Subcutaneous abdominal adipose tissue (tissue), 5 donors: ENCODE measurements at regions not wholly inside any gene's neighbourhood (a gene's known extent, or its start where the extent isn't known, plus 50 kb on each side); places are given as distances from the start of the nearest gene placed in this dataset.

Source experiments
- H3K27ac ChIP-seq: one replicate; pipeline ENCODE4 v1.7.0; 2013; ENCODE audit warnings: low read depth, mild to moderate bottlenecking, inconsistent platforms, low read length, moderate library complexity
- H3K27me3 ChIP-seq, 5 donors: one replicate each; pipeline ENCODE4 v1.7.0; 2013; ENCODE audit warnings: low read length in 5 of 5, inconsistent platforms in 1 of 5; ENCODE audit not compliant: control insufficient read depth in 5 of 5, insufficient read depth in 4 of 5
- H3K36me3 ChIP-seq, 5 donors: one replicate each; pipeline ENCODE4 v1.7.0; 2013; ENCODE audit warnings: low read length in 5 of 5; ENCODE audit not compliant: control insufficient read depth in 5 of 5, insufficient read depth in 5 of 5
- H3K4me1 ChIP-seq, 5 donors: one replicate each; pipeline ENCODE4 v1.7.0; 2013; ENCODE audit warnings: low read length in 5 of 5, mild to moderate bottlenecking in 3 of 5, moderate library complexity in 1 of 5; ENCODE audit not compliant: control insufficient read depth in 5 of 5, insufficient read depth in 5 of 5
- H3K4me3 ChIP-seq, 5 donors: one replicate each; pipeline ENCODE4 v1.7.0; 2013; ENCODE audit warnings: low read length in 5 of 5, low read depth in 1 of 5
- H3K9ac ChIP-seq, 5 donors: one replicate each; pipeline ENCODE4 v1.7.0; 2013; ENCODE audit warnings: low read length in 5 of 5, mild to moderate bottlenecking in 4 of 5, moderate library complexity in 3 of 5
- H3K9me3 ChIP-seq, 5 donors: one replicate each; pipeline ENCODE4 v1.7.0; 2013; ENCODE audit warnings: low read length in 5 of 5; ENCODE audit not compliant: control insufficient read depth in 5 of 5
- donor health status: healthy.
- donor health status: healthy.
- donor health status: healthy.
- donor health status: healthy.
- donor health status: healthy.

GRCh38 chr3:187913617-187914033 lies 168.4 kb upstream of the BCL6 start:
- H3K36me3 ChIP-seq, result no peaks in the 10 kb centered on the region
- no peak overlapping the region for H3K9ac ChIP-seq
- H3K27ac ChIP-seq, result no peak overlapping the region
- H3K9me3 ChIP-seq, result no peaks in the 10 kb centered on the region
- no peak overlapping the region for H3K4me3 ChIP-seq
- peaks cover 0 to 48% (median 27%) of the 10 kb centered on the region in 5 donors for H3K4me1 ChIP-seq
- no peaks in the 10 kb centered on the region for H3K27me3 ChIP-seq

DNA sequence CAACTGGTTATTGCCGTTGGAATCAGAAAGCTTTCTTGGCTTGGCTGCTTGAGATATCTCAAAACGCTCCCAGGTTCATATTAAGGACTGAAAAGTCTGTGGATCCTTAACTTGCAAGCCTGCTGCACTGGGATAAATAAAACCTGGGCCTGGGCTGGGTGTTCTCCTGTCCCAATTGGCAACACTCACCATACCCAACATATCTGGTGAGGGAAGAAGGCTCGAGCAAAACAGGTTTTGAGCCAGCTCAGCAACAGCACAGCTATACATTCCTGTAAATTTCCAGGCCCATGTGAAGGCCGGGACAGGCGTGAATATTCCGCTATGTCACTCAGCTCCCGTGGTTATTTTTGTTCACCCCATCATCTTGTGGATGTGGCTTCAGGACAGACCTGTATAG lies 169.0 kb upstream of the BCL6 start:
- peaks cover 0 to 48% (median 27%) of the 10 kb centered on the region in 5 donors for H3K4me1 ChIP-seq
- no peaks in the 10 kb centered on the region for H3K27me3 ChIP-seq
- no peak overlapping the region for H3K9ac ChIP-seq
- H3K9me3 ChIP-seq, result no peaks in the 10 kb centered on the region
- H3K4me3 ChIP-seq, result peak overlapping the region in 1 of 5 donors; percentile 5
- no peak overlapping the region for H3K27ac ChIP-seq
- no peaks in the 10 kb centered on the region for H3K36me3 ChIP-seq

DNA sequence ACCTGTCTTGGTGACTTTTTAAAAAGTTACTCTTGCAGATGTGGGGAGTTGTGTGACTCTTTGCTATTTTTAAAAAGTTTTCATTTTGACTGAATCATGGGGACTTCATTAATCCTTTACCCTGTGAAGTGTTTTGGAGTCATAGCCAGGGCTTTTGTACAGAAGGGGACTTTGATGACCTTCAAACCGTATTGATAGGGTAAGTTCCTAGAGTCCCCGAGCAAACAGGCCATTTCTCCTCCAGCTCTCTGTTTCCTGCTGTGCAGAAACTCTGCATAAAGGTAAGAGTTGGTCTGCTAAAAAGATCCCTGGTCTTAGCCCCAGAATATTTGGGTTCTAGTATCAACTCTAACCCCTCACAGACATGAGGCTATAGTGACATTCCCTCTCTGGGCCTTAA lies 170.8 kb upstream of the BCL6 start:
- no peak overlapping the region for H3K27ac ChIP-seq
- H3K4me3 ChIP-seq, result no peak overlapping the region
- H3K9ac ChIP-seq, result no peak overlapping the region
- H3K9me3 ChIP-seq, result no peaks in the 10 kb centered on the region
- no peaks in the 10 kb centered on the region for H3K36me3 ChIP-seq
- peaks cover 0 to 52% (median 31%) of the 10 kb centered on the region in 5 donors for H3K4me1 ChIP-seq
- H3K27me3 ChIP-seq, result no peaks in the 10 kb centered on the region

DNA sequence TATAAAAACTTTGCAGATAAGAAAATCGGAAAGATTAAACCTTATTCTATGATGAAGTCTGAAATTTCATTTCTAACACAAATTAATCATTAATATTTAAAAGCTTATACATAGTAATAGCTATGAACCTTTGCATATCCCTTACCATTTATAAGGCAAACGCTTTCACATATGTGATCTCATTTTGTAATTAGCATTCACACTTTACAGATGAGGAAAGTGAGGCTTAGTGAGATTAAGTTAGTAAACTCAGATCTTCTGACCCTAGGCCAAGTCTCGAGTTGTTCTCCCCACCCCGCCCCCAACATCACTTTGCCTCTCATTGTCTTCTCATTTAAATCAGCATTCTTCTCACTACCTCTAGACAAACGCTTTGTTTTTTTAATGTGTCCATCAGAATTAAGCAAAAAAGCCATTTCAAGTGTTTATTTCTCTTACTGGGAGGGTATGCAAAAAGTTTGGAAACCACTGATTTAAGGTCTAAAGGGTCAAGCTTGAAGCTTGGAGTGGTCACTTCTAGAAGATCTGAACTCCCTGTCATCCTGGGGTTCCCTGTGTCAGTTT lies 172.9 kb upstream of the BCL6 start:
- H3K9ac ChIP-seq, result no peak overlapping the region
- no peaks in the 10 kb centered on the region for H3K36me3 ChIP-seq
- H3K4me1 ChIP-seq, result peaks cover 0 to 38% (median 25%) of the 10 kb centered on the region in 5 donors
- H3K27ac ChIP-seq, result no peak overlapping the region
- no peaks in the 10 kb centered on the region for H3K27me3 ChIP-seq
- H3K4me3 ChIP-seq, result no peak overlapping the region
- no peaks in the 10 kb centered on the region for H3K9me3 ChIP-seq

- H3K27ac ChIP-seq, result no peak overlapping the region
- no peak overlapping the region for H3K4me3 ChIP-seq
- H3K36me3 ChIP-seq, result no peaks in the 10 kb centered on the region
- H3K9ac ChIP-seq, result no peak overlapping the region
- no peaks in the 10 kb centered on the region for H3K27me3 ChIP-seq
- H3K9me3 ChIP-seq, result no peaks in the 10 kb centered on the region
- peaks cover 0 to 30% (median 18%) of the 10 kb centered on the region in 5 donors for H3K4me1 ChIP-seq
These were observed 173.8 kb upstream of the BCL6 start for GRCh38 chr3:187919048-187919447.

GRCh38 chr3:187919544-187919943 lies 174.3 kb upstream of the BCL6 start:
- Histone ChIP-seq H3K27ac (no peak overlapping the region), H3K4me3 (no peak overlapping the region)

GRCh38 chr3:187920030-187920429 lies 174.8 kb upstream of the BCL6 start:
- H3K4me3 ChIP-seq, result no peak overlapping the region
- H3K36me3 ChIP-seq, result no peaks in the 10 kb centered on the region
- no peak overlapping the region for H3K27ac ChIP-seq

More at GRCh38 chr3:187919544-187919943, 174.3 kb upstream of the BCL6 start:
- no peaks in the 10 kb centered on the region for H3K36me3 ChIP-seq
- H3K9ac ChIP-seq, result no peak overlapping the region
- H3K4me1 ChIP-seq, result peaks cover 0 to 25% (median 13%) of the 10 kb centered on the region in 5 donors
- H3K27me3 ChIP-seq, result no peaks in the 10 kb centered on the region
- peaks cover 0 to 2% (median 0%) of the 10 kb centered on the region in 5 donors for H3K9me3 ChIP-seq

GRCh38 chr3:187920913-187921312 lies 175.6 kb upstream of the BCL6 start:
- no peak overlapping the region for H3K27ac ChIP-seq

More at GRCh38 chr3:187920030-187920429, 174.8 kb upstream of the BCL6 start:
- Histone ChIP-seq H3K27me3 (no peaks in the 10 kb centered on the region), H3K9me3 (peaks cover 0 to 4% (median 2%) of the 10 kb centered on the region in 5 donors), H3K9ac (no peak overlapping the region), H3K4me1 (peaks cover 0 to 20% (median 9%) of the 10 kb centered on the region in 5 donors)

DNA sequence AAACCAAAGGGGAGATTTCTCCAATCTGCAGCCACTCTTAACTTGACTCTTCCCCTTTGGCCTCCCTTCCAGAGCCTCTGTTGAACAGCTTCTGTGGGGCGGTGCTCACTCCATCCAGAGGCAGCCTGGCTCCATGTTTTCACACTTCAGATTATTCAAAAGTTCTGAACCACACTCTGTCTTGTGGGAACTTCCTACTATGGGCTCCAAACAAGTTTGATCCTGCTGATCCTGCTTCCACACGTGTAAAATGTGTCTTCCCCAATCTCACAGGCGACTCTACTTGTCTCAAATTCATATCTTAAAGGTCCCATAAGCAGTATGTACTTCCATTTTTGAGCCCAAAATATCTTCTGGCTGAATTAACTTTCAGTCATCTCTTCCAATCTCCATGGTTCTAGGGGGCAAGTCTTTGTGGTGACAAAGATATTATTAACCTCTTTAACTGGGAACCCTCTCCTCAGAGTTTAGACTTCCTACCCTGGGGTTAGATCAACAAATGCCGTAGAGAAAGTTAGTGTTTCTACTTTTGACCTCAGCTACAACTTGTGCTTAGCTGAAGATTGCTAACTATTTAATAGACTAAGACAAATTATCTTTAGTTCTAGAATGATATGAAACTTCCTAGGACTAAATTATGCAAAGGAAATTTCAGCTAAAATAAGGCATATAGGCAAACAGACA lies 176.3 kb upstream of the BCL6 start:
- no peak overlapping the region for H3K4me3 ChIP-seq
- H3K27ac ChIP-seq, result no peak overlapping the region
- H3K4me1 ChIP-seq, result peaks cover 0 to 13% (median 7%) of the 10 kb centered on the region in 5 donors
- peaks cover 0 to 4% (median 2%) of the 10 kb centered on the region in 5 donors for H3K9me3 ChIP-seq
- no peaks in the 10 kb centered on the region for H3K36me3 ChIP-seq
- H3K27me3 ChIP-seq, result no peaks in the 10 kb centered on the region
- H3K9ac ChIP-seq, result no peak overlapping the region

More at GRCh38 chr3:187920913-187921312, 175.6 kb upstream of the BCL6 start:
- no peaks in the 10 kb centered on the region for H3K36me3 ChIP-seq
- H3K9me3 ChIP-seq, result peaks cover 0 to 4% (median 2%) of the 10 kb centered on the region in 5 donors
- H3K4me3 ChIP-seq, result no peak overlapping the region
- H3K4me1 ChIP-seq, result peaks cover 0 to 19% (median 7%) of the 10 kb centered on the region in 5 donors
- no peaks in the 10 kb centered on the region for H3K27me3 ChIP-seq
- H3K9ac ChIP-seq, result no peak overlapping the region

DNA sequence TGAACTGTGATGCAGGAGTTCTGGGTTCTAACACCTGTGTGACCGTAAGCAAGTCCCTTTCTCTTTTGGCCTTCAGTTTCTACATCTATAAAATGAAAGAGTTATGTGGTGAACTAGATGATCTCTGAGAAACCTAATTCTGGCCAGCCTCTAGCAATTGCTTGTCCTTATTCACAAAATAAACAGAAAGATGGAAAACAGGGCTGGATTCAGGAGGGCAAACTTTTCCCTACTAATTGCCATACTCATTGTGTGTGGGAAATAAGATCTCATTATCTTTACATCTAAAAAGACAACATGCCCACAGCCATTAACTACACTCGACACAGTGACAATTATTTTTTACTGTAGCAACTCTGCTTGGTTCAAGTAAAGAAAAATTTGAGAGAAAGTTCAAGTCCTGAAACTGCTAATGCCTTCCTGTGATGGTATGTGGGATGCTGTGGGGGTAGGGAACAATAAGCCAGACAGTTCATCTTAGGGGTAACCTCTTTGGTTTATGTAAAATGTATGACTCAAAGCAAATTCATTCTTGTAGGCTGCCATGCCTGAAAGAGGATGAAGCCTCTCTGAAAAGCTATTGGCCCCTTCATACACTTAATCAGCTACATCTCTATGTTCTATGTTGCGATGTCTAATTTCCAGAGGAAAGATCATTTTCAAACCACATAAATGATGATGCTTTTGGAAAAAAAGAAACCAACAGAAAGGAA lies 177.6 kb upstream of the BCL6 start:
- no peak overlapping the region for H3K9ac ChIP-seq
- H3K4me3 ChIP-seq, result no peak overlapping the region
- no peaks in the 10 kb centered on the region for H3K36me3 ChIP-seq
- peaks cover 0 to 4% (median 2%) of the 10 kb centered on the region in 5 donors for H3K9me3 ChIP-seq
- H3K4me1 ChIP-seq, result peaks cover 0 to 7% (median 4%) of the 10 kb centered on the region in 5 donors
- no peak overlapping the region for H3K27ac ChIP-seq
- no peaks in the 10 kb centered on the region for H3K27me3 ChIP-seq
